C4-2B (cell line): ENCODE measurements at regions not wholly inside any gene's neighbourhood (a gene's known extent, or its start where the extent isn't known, plus 50 kb on each side); places are given as distances from the start of the nearest gene placed in this dataset.

Experiments used
- ZFX ChIP-seq: fragments of 450-650 bp; IDR thresholded peaks from 2 replicates; pipeline ENCODE4 v1.6.1; 2017
- TF ChIP-seq, protein P1 (sequence below): fragments of 450-650 bp; conservative IDR thresholded peaks from 2 replicates; pipeline ENCODE4 v1.5.1; 2017; ENCODE audit warnings: mild to moderate bottlenecking

DNA sequence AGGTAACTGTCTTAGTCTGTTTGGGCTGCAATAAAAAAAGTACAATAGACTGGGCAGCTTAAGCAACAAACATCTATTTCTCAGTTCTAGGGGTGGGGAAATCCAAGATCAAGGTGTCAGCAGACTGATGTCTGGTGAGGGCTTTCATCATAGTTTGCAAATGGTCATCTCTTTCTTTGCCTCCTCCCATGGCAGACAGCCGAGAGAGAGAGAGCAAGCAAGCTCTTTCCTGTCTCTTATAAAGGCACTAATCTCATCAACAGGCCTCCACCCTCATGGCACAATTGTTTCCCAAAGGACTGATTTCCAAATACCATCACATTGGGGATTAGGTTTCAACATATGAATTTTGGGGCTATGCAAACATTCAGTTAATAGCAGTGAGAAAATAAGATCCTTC lies 445.6 kb upstream of the FLRT2 start:
- TF ChIP-seq, protein P1, sequence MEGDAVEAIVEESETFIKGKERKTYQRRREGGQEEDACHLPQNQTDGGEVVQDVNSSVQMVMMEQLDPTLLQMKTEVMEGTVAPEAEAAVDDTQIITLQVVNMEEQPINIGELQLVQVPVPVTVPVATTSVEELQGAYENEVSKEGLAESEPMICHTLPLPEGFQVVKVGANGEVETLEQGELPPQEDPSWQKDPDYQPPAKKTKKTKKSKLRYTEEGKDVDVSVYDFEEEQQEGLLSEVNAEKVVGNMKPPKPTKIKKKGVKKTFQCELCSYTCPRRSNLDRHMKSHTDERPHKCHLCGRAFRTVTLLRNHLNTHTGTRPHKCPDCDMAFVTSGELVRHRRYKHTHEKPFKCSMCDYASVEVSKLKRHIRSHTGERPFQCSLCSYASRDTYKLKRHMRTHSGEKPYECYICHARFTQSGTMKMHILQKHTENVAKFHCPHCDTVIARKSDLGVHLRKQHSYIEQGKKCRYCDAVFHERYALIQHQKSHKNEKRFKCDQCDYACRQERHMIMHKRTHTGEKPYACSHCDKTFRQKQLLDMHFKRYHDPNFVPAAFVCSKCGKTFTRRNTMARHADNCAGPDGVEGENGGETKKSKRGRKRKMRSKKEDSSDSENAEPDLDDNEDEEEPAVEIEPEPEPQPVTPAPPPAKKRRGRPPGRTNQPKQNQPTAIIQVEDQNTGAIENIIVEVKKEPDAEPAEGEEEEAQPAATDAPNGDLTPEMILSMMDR, result no peak
- no peak for TF ChIP-seq ZFX
